ENCODE measurements at regions not wholly inside any gene's neighbourhood (a gene's known extent, or its start where the extent isn't known, plus 50 kb on each side); places are given as distances from the start of the nearest gene placed in this dataset.
"Not testable (repeated sequence)": the region's sequence is repeated elsewhere in the genome, so short reads cannot be mapped to it uniquely, and the experiment has no call there.

GRCh38 chr5:153361735-153362409 lies 128.6 kb upstream of the GRIA1 start:
- DNase-seq (ENCODE audit: low spot score): no peak

- DNase-seq (ENCODE audit: low spot score): no peak
Observed at GRCh38 chr5:153365547-153365946, 124.9 kb upstream of the GRIA1 start.

GRCh38 chr5:153367466-153367865 lies 123.0 kb upstream of the GRIA1 start:
- DNase-seq (ENCODE audit: low spot score): no peak

GRCh38 chr5:153372425-153373129 lies 117.9 kb upstream of the GRIA1 start:
- DNase-seq (ENCODE audit: low spot score): no peak

- DNase-seq (ENCODE audit: low spot score): no peak
Observed at GRCh38 chr5:153373130-153373498, 117.4 kb upstream of the GRIA1 start.

GRCh38 chr5:153381630-153382029 lies 108.8 kb upstream of the GRIA1 start:
- not testable (repeated sequence) for DNase-seq (ENCODE audit: low spot score)

- no peak for DNase-seq (ENCODE audit: low spot score)
Observed at GRCh38 chr5:153390569-153390968, 99.9 kb upstream of the GRIA1 start.

- no peak for DNase-seq (ENCODE audit: low spot score)
Observed at GRCh38 chr5:153399595-153399994, 90.9 kb upstream of the GRIA1 start.

- no peak for DNase-seq (ENCODE audit: low spot score)
Observed at GRCh38 chr5:153400931-153401330, 89.5 kb upstream of the GRIA1 start.

GRCh38 chr5:153402550-153402949 lies 87.9 kb upstream of the GRIA1 start:
- DNase-seq (ENCODE audit: low spot score): no peak

GRCh38 chr5:153403470-153403869 lies 87.0 kb upstream of the GRIA1 start:
- no peak for DNase-seq (ENCODE audit: low spot score)

GRCh38 chr5:153404747-153405146 lies 85.7 kb upstream of the GRIA1 start:
- DNase-seq (ENCODE audit: low spot score): no peak

GRCh38 chr5:153421676-153422075 lies 68.8 kb upstream of the GRIA1 start:
- no peak for DNase-seq (ENCODE audit: low spot score)

- no peak for DNase-seq (ENCODE audit: low spot score)
Observed at GRCh38 chr5:153425914-153426313, 64.6 kb upstream of the GRIA1 start.

- DNase-seq (ENCODE audit: low spot score): no peak
Observed at GRCh38 chr5:153429761-153430380, 60.6 kb upstream of the GRIA1 start.

- no peak for DNase-seq (ENCODE audit: low spot score)
Observed at GRCh38 chr5:153432583-153432982, 57.9 kb upstream of the GRIA1 start.

GRCh38 chr5:153437251-153437650 lies 53.2 kb upstream of the GRIA1 start:
- DNase-seq (ENCODE audit: low spot score): no peak

- no peak for DNase-seq (ENCODE audit: low spot score)
Observed at GRCh38 chr5:153439130-153439529, 51.3 kb upstream of the GRIA1 start.

Small RNA genes lying in the stretch of these regions (small RNA-seq; reads per million reads assigned to genes)
- gene AC008571.1: 0 reads per million in 2 experiments
